Uterus (tissue), 2 donors: ENCODE measurements at regions not wholly inside any gene's neighbourhood (a gene's known extent, or its start where the extent isn't known, plus 50 kb on each side); places are given as distances from the start of the nearest gene placed in this dataset.

Source experiments
- POLR2A ChIP-seq, 2 donors: fragments of 450-650 bp; IDR thresholded peaks; one replicate each; pipeline ENCODE4 v1.6.1; 2016; ENCODE audit warnings: antibody characterized with exemption in 2 of 2, mild to moderate bottlenecking in 1 of 2, moderate library complexity in 1 of 2
- TF ChIP-seq, protein P1 (sequence below), 4 experiments: fragments of 200-600 bp in 2 of 4; fragments of 450-650 bp in 2 of 4; sonication (generic) in 2 of 4; IDR thresholded peaks; one replicate each; pipeline ENCODE4 v1.5.1; 2016 to 2019; ENCODE audit warnings: antibody characterized with exemption in 4 of 4, mild to moderate bottlenecking in 2 of 4, moderate library complexity in 1 of 4

DNA sequence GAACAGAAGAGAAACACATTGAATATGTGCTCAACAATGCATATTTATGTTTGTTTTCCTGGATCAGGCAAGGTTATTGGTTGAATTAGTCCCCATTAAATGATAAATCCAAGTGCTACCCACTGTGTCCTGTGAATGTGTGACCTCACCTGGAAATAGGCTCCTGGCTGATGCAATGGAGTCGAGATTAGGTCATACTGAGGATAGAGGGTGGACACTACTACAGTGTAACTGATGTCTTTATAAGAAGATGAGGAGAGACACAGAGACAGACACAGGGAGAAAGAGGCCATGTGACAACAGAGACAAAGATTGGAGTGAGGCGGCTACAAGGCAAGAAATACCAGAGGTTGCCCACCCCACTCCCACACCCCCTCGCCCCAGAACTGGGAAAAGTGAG, 559.3 kb downstream of the C6orf118 start:
- TF ChIP-seq, protein P1, sequence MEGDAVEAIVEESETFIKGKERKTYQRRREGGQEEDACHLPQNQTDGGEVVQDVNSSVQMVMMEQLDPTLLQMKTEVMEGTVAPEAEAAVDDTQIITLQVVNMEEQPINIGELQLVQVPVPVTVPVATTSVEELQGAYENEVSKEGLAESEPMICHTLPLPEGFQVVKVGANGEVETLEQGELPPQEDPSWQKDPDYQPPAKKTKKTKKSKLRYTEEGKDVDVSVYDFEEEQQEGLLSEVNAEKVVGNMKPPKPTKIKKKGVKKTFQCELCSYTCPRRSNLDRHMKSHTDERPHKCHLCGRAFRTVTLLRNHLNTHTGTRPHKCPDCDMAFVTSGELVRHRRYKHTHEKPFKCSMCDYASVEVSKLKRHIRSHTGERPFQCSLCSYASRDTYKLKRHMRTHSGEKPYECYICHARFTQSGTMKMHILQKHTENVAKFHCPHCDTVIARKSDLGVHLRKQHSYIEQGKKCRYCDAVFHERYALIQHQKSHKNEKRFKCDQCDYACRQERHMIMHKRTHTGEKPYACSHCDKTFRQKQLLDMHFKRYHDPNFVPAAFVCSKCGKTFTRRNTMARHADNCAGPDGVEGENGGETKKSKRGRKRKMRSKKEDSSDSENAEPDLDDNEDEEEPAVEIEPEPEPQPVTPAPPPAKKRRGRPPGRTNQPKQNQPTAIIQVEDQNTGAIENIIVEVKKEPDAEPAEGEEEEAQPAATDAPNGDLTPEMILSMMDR (IDR thresholded peaks at IDR 0.05) = no peak
- no peak for TF ChIP-seq POLR2A (IDR thresholded peaks at IDR 0.05)
